HCT116 (cell line): ENCODE measurements at regions not wholly inside any gene's neighbourhood (a gene's known extent, or its start where the extent isn't known, plus 50 kb on each side); places are given as distances from the start of the nearest gene placed in this dataset.

ENCODE experiments used
- ATAC-seq: fragments of 200-7000 bp; cut with Tn5 transposase; 2 replicates; pipeline ENCODE4 v1.9.1; 2020; ENCODE audit warnings: mild to moderate bottlenecking, moderate library complexity
- BruUV-seq: library from RNA; stranded (reverse); fragments of 400-500 nt; replicated peaks from 2 replicates; lab custom pipeline; 2021; lab: Mats Ljungman, UMichigan
- CTCF ChIA-PET: fragments of 300-600 bp; sonication (Branson Sonifier 250); formaldehyde crosslinking; loops from one replicate; lab custom pipeline; 2021; ENCODE audit warnings: antibody characterized with exemption; lab: Charles Lee
- POLR2A ChIA-PET: fragments of 300-600, 350-600 bp; sonication (Branson Sonifier 250); formaldehyde crosslinking; loops from one replicate; lab custom pipeline; 2021; ENCODE audit warnings: antibody characterized with exemption; lab: Charles Lee
- RAD21 ChIA-PET, 2 experiments: fragments of 300-600 bp; sonication (Branson Sonifier 250); formaldehyde crosslinking; loops; one replicate each; lab custom pipeline; 2023; ENCODE audit warnings: low total read pairs in 2 of 2; ENCODE audit not compliant: uncharacterized antibody in 2 of 2, unreplicated experiment in 2 of 2, low non-redundant PET in 1 of 2; lab: Charles Lee
- DNase-seq: peaks from one replicate; pipeline ENCODE4 v3.0.0-alpha.2; 2010; ENCODE audit warnings: low read depth, low spot score
- H2AFZ ChIP-seq: fragments of 200-600 bp; shearing (Covaris generic), sonication (generic); 2 replicates; pipeline ENCODE4 v1.6.1; 2017; ENCODE audit warnings: low read depth, mixed run types, mixed read lengths, antibody characterized with exemption, low read length; ENCODE audit not compliant: poor library complexity, severe bottlenecking
- H3K27ac ChIP-seq: 2 replicates; pipeline ENCODE4 v1.5.1; 2012; ENCODE audit warnings: low read depth, low read length
- H3K27me3 ChIP-seq: fragments of 200-600 bp; sonication (generic); 2 replicates; pipeline ENCODE4 v1.6.1; 2016; ENCODE audit warnings: mixed run types, low read length, mixed read lengths; ENCODE audit not compliant: insufficient read depth
- H3K36me3 ChIP-seq, 2 experiments: fragments of 200-500 bp in 1 of 2; fragments of 200-600 bp in 1 of 2; sonication (Bioruptor generic) in 1 of 2; sonication (generic) in 1 of 2; 2 replicates each; pipeline versions ENCODE4 v1.5.1 to v1.6.1; 2014 to 2016; ENCODE audit warnings: low read length in 2 of 2, inconsistent platforms in 1 of 2, mixed read lengths in 1 of 2, mixed run types in 1 of 2; ENCODE audit not compliant: insufficient read depth in 2 of 2, control insufficient read depth in 1 of 2
- H3K4me1 ChIP-seq, 2 experiments: fragments of 200-600 bp in 1 of 2; sonication (generic) in 1 of 2; 2 replicates each; pipeline versions ENCODE4 v1.5.1 to v1.6.1; 2012 to 2017; ENCODE audit warnings: low read length in 2 of 2, inconsistent platforms in 1 of 2, mild to moderate bottlenecking in 1 of 2, mixed read lengths in 1 of 2, mixed run types in 1 of 2, moderate library complexity in 1 of 2; ENCODE audit not compliant: insufficient read depth in 2 of 2, control insufficient read depth in 1 of 2
- H3K4me2 ChIP-seq: fragments of 200-600 bp; sonication (generic); 2 replicates; pipeline ENCODE4 v1.6.1; 2017; ENCODE audit warnings: mixed run types, low read length, mixed read lengths
- H3K4me3 ChIP-seq, 2 experiments: fragments of 200-600 bp in 1 of 2; sonication (generic) in 1 of 2; replicated peaks in 1 of 2; 2 replicates each; pipeline ENCODE4 v1.5.1; 2011 to 2016; ENCODE audit warnings: low read length in 2 of 2, control low read depth in 1 of 2, low read depth in 1 of 2, mild to moderate bottlenecking in 1 of 2, mixed read lengths in 1 of 2, mixed run types in 1 of 2
- H3K79me2 ChIP-seq: fragments of 200-600 bp; sonication (generic); 2 replicates; pipeline ENCODE4 v1.6.1; 2017; ENCODE audit warnings: mild to moderate bottlenecking, mixed run types, low read length, moderate library complexity, mixed read lengths; ENCODE audit not compliant: insufficient read depth
- H3K9ac ChIP-seq: fragments of 200-600 bp; sonication (generic); 2 replicates; pipeline ENCODE4 v1.6.1; 2016; ENCODE audit warnings: low read length, mixed read lengths
- H3K9me2 ChIP-seq: fragments of 200-600 bp; sonication (generic), shearing (Covaris generic); 2 replicates; pipeline ENCODE4 v1.6.1; 2017; ENCODE audit warnings: mixed run types, mild to moderate bottlenecking, moderate library complexity; ENCODE audit not compliant: insufficient read depth
- H3K9me3 ChIP-seq, 2 experiments: fragments of 200-500 bp in 1 of 2; fragments of 200-600 bp in 1 of 2; sonication (Bioruptor generic) in 1 of 2; sonication (generic) in 1 of 2; 2 replicates each; pipeline ENCODE4 v1.6.1; 2014 to 2017; ENCODE audit warnings: low read length in 2 of 2, mixed read lengths in 2 of 2, inconsistent platforms in 1 of 2, low read depth in 1 of 2, mild to moderate bottlenecking in 1 of 2, mixed run types in 1 of 2, moderate library complexity in 1 of 2; ENCODE audit not compliant: control insufficient read depth in 1 of 2, insufficient read depth in 1 of 2
- H4K20me1 ChIP-seq: fragments of 200-600 bp; sonication (generic), shearing (Covaris generic); 2 replicates; pipeline ENCODE4 v1.6.1; 2017; ENCODE audit warnings: mixed run types, mild to moderate bottlenecking, moderate library complexity; ENCODE audit not compliant: insufficient read depth
- ATF3 ChIP-seq: IDR thresholded peaks from 2 replicates; pipeline ENCODE4 v1.6.1; 2012
- CBX3 ChIP-seq: IDR thresholded peaks from 2 replicates; pipeline ENCODE4 v1.6.1; 2012; ENCODE audit warnings: low read depth
- CEBPB ChIP-seq: IDR thresholded peaks from 2 replicates; pipeline ENCODE4 v1.6.1; 2012; ENCODE audit warnings: low read depth
- EGR1 ChIP-seq: IDR thresholded peaks from 2 replicates; pipeline ENCODE4 v1.6.1; 2012; ENCODE audit warnings: low read depth
- EZH2 ChIP-seq: fragments of 200-600 bp; sonication (generic); IDR thresholded peaks from 2 replicates; pipeline ENCODE4 v1.6.1; 2017; ENCODE audit warnings: antibody characterized with exemption, mixed run types
- JUND ChIP-seq: IDR thresholded peaks from 2 replicates; pipeline ENCODE4 v1.6.1; 2012
- POLR2A ChIP-seq: IDR thresholded peaks from 2 replicates; pipeline ENCODE4 v1.7.0; 2011; ENCODE audit warnings: borderline replicate concordance; ENCODE audit not compliant: insufficient read depth, insufficient read length; ENCODE audit errors: extremely low read depth
- POLR2AphosphoS5 ChIP-seq: IDR thresholded peaks from 2 replicates; pipeline ENCODE4 v1.6.1; 2011; ENCODE audit warnings: mild to moderate bottlenecking, low read depth, low read length, moderate library complexity
- REST ChIP-seq: IDR thresholded peaks from 2 replicates; pipeline ENCODE4 v1.6.1; 2012; ENCODE audit warnings: low read depth
- SIN3A ChIP-seq: IDR thresholded peaks from 2 replicates; pipeline ENCODE4 v1.6.1; 2012; ENCODE audit warnings: low read depth
- TCF7L2 ChIP-seq: IDR thresholded peaks from 2 replicates; pipeline ENCODE4 v1.7.0; 2011; ENCODE audit warnings: borderline replicate concordance, inconsistent platforms; ENCODE audit not compliant: insufficient read depth, insufficient read length; ENCODE audit errors: extremely low read depth
- YY1 ChIP-seq: IDR thresholded peaks from 2 replicates; pipeline ENCODE4 v1.6.1; 2011; ENCODE audit warnings: low read length, low read depth, moderate library complexity, mild to moderate bottlenecking; ENCODE audit not compliant: insufficient replicate concordance; ENCODE audit errors: extremely low read depth
- ZBTB33 ChIP-seq: IDR thresholded peaks from 2 replicates; pipeline ENCODE4 v1.6.1; 2011; ENCODE audit warnings: mild to moderate bottlenecking, low read length, moderate library complexity; ENCODE audit not compliant: insufficient replicate concordance; ENCODE audit errors: extremely low read depth
- intact Hi-C: fragments of 100-400 bp; cut with micrococcal nuclease; formaldehyde crosslinking; loops from 2 replicates; pipeline ENCODE4 v1.10.0; 2022

GRCh38 chr14:82725213-82725612 is 1191.6 kb upstream of the SEL1L start:
- Histone ChIP-seq H3K9me2 (no peaks in the 10 kb centered on the region), H3K4me3 (no peak overlapping the region), H3K4me1 (no peaks in the 10 kb centered on the region), H3K36me3 (no peaks in the 10 kb centered on the region), H3K79me2 (no peaks in the 10 kb centered on the region), H2AFZ (no peak overlapping the region), H4K20me1 (no peaks in the 10 kb centered on the region), H3K9ac (no peak overlapping the region), H3K27me3 (no peaks in the 10 kb centered on the region), H3K27ac (no peak overlapping the region), H3K4me2 (no peak overlapping the region), H3K9me3 (peaks cover 16 to 26% of the 10 kb centered on the region in 2 experiments; a peak in 2 of 4 replicates)
- TF ChIP-seq YY1 (no peak), CEBPB (no peak), EGR1 (no peak), SIN3A (no peak), CBX3 (no peak), POLR2A (no peak)
- ChIA-PET POLR2A (no interaction called here), CTCF (no interaction called here), RAD21 (no interaction called here)
- no peak for ATAC-seq
- intact Hi-C loops: no loop called here
- no peak for DNase-seq
- BruUV-seq: no TSS peak

- no peak overlapping the region for H3K4me3 ChIP-seq
- intact Hi-C loops: no loop called here
- peaks cover 9 to 13% of the 10 kb centered on the region in 2 experiments; a peak in 2 of 4 replicates for H3K9me3 ChIP-seq
- RAD21 ChIA-PET: no interaction called here
- no peaks in the 10 kb centered on the region for H3K36me3 ChIP-seq
- DNase-seq (no peak), ATAC-seq (no peak)
- BruUV-seq: no TSS peak
- H3K4me1 ChIP-seq: no peaks in the 10 kb centered on the region
- H3K9me2 ChIP-seq: no peaks in the 10 kb centered on the region
- H3K4me2 ChIP-seq: no peak overlapping the region
- no peaks in the 10 kb centered on the region for H3K79me2 ChIP-seq
- CTCF ChIA-PET: no interaction called here
- H4K20me1 ChIP-seq: no peaks in the 10 kb centered on the region
- no peak overlapping the region for H3K9ac ChIP-seq
- no peaks in the 10 kb centered on the region for H3K27me3 ChIP-seq
- H2AFZ ChIP-seq: no peak overlapping the region
- H3K27ac ChIP-seq: no peak overlapping the region
- POLR2A ChIA-PET: no interaction called here
- TF ChIP-seq JUND (no peak), EGR1 (no peak), EZH2 (no peak), ATF3 (no peak), ZBTB33 (no peak), REST (no peak), CEBPB (no peak), POLR2A (no peak), YY1 (no peak), CBX3 (no peak), POLR2AphosphoS5 (no peak), TCF7L2 (no peak)
These were observed 1197.9 kb upstream of the SEL1L start for GRCh38 chr14:82731526-82731925.
